Aorta (tissue), 5 donors: ENCODE measurements at regions not wholly inside any gene's neighbourhood (a gene's known extent, or its start where the extent isn't known, plus 50 kb on each side); places are given as distances from the start of the nearest gene placed in this dataset.
"Not testable (repeated sequence)": the region's sequence is repeated elsewhere in the genome, so short reads cannot be mapped to it uniquely, and the experiment has no call there.

Experiments used
- ATAC-seq: fragments of 200-7000 bp; cut with Tn5 transposase; one replicate; pipeline ENCODE4 v1.9.1; 2022; ENCODE audit warnings: moderate library complexity; ENCODE audit not compliant: low FRiP score
- DNase-seq, 2 donors: peaks; one replicate each; pipeline ENCODE4 v3.0.0-alpha.2; 2020
- H3K27ac ChIP-seq, 2 donors: one replicate each; pipeline ENCODE4 v1.5.1; 2013; ENCODE audit warnings: low read length in 2 of 2, mild to moderate bottlenecking in 2 of 2, moderate library complexity in 2 of 2, control low read depth in 1 of 2, inconsistent platforms in 1 of 2, low read depth in 1 of 2
- H3K27me3 ChIP-seq, 2 donors: one replicate each; pipeline ENCODE4 v1.6.1; 2013; ENCODE audit warnings: control low read depth in 1 of 2, low read length in 1 of 2, mild to moderate bottlenecking in 1 of 2, moderate library complexity in 1 of 2; ENCODE audit not compliant: insufficient read depth in 2 of 2, control insufficient read depth in 1 of 2
- H3K36me3 ChIP-seq, 2 donors: one replicate each; pipeline ENCODE4 v1.6.1; 2013; ENCODE audit warnings: control low read depth in 1 of 2, low read length in 1 of 2, mild to moderate bottlenecking in 1 of 2; ENCODE audit not compliant: insufficient read depth in 2 of 2, control insufficient read depth in 1 of 2
- H3K4me1 ChIP-seq, 2 donors: one replicate each; pipeline ENCODE4 v1.6.1; 2013; ENCODE audit warnings: low read length in 2 of 2, control low read depth in 1 of 2, mild to moderate bottlenecking in 1 of 2, moderate library complexity in 1 of 2; ENCODE audit not compliant: insufficient read depth in 2 of 2, control insufficient read depth in 1 of 2
- H3K4me3 ChIP-seq, 2 donors: one replicate each; pipeline ENCODE4 v1.5.1; 2013; ENCODE audit warnings: low read length in 2 of 2, control low read depth in 1 of 2, mild to moderate bottlenecking in 1 of 2
- H3K9me3 ChIP-seq: one replicate; pipeline ENCODE4 v1.6.1; 2013; ENCODE audit warnings: mild to moderate bottlenecking, low read length; ENCODE audit not compliant: control insufficient read depth
- WGBS, 2 donors: extraction: QIAGEN DNeasy Blood & Tissue Kit; methylation state at CpG; one replicate each; pipeline ENCODE4 v1.1.7; 2013; 5-methylcytosine and 5-hydroxymethylcytosine counted together
- intact Hi-C, 2 donors: fragments of 100-400 bp; cut with DNase I; formaldehyde crosslinking; loops; one replicate each; pipeline versions ENCODE4 v1.14.2 to v1.15.0; 2022
- donor health status: healthy with polysubstance abuse.
- donor health status: Bipolar disorder and iron deficiency.
- donor health status: DM: no; HTN: no; CAD: no.
- donor health status: DM: no; HTN: no; CAD: no.
- donor health status: DM: yes; HTN: yes; CAD: no.

- intact Hi-C loops, H3K27ac ChIP-seq, ATAC-seq: not testable (repeated sequence)
These were observed 471.9 kb downstream of the FOXD4L5 start for GRCh38 chr9:64813072-64813471.

GRCh38 chr9:64778667-64779066 lies 506.3 kb downstream of the FOXD4L5 start:
- intact Hi-C loops, H3K27ac ChIP-seq, H3K9me3 ChIP-seq, ATAC-seq, H3K27me3 ChIP-seq, DNase-seq, H3K36me3 ChIP-seq, H3K4me1 ChIP-seq, H3K4me3 ChIP-seq: not testable (repeated sequence)
- WGBS, 2 donors, result 59% methylated on average over 3 of the region's 3 CpGs; no CpG with 5 or more reads in 1 of the 2 donors

More at GRCh38 chr9:64813072-64813471, 471.9 kb downstream of the FOXD4L5 start:
- not testable (repeated sequence) for H3K4me3 ChIP-seq, H3K4me1 ChIP-seq, H3K9me3 ChIP-seq, H3K36me3 ChIP-seq, H3K27me3 ChIP-seq, DNase-seq

GRCh38 chr9:64776269-64776668 lies 508.7 kb downstream of the FOXD4L5 start:
- H3K9me3 ChIP-seq, H3K4me3 ChIP-seq, H3K27ac ChIP-seq, DNase-seq, H3K36me3 ChIP-seq, H3K4me1 ChIP-seq, ATAC-seq, H3K27me3 ChIP-seq, intact Hi-C loops: not testable (repeated sequence)
- WGBS, 2 donors, result 42 to 43% methylated on average over 1 of the region's 2 CpGs

GRCh38 chr9:64774813-64775793 lies 509.9 kb downstream of the FOXD4L5 start:
- H3K4me3 ChIP-seq, H3K9me3 ChIP-seq, H3K4me1 ChIP-seq, ATAC-seq, H3K27me3 ChIP-seq, intact Hi-C loops, H3K27ac ChIP-seq, H3K36me3 ChIP-seq: not testable (repeated sequence)
- WGBS, 2 donors, result 6 to 10% methylated on average over 11 to 70 of the region's 72 CpGs
- DNase-seq, result peak; percentile 23

- H3K4me3 ChIP-seq, result peak overlapping the region; percentile 15 to 31
- H3K4me1 ChIP-seq, H3K36me3 ChIP-seq, DNase-seq, H3K27ac ChIP-seq, H3K9me3 ChIP-seq, H3K27me3 ChIP-seq, ATAC-seq, intact Hi-C loops: not testable (repeated sequence)
- WGBS, 2 donors, result 2% methylated on average over 108 of the region's 108 CpGs; no CpG with 5 or more reads in 1 of the 2 donors
These were observed 510.8 kb downstream of the FOXD4L5 start for GRCh38 chr9:64774004-64774812.

GRCh38 chr9:64773491-64773931 lies 511.5 kb downstream of the FOXD4L5 start:
- H3K4me3 ChIP-seq, result peak overlapping the region; percentile 15 to 31
- intact Hi-C loops, result no loop called here
- peak; percentile 16 to 30 for DNase-seq
- no peak for ATAC-seq
- no peak overlapping the region for H3K27ac ChIP-seq
- WGBS, 2 donors, result 1% methylated on average over 21 to 50 of the region's 59 CpGs
- no peaks in the 10 kb centered on the region for H3K27me3 ChIP-seq
- no peaks in the 10 kb centered on the region for H3K4me1 ChIP-seq
- H3K9me3 ChIP-seq, result no peaks in the 10 kb centered on the region
- no peaks in the 10 kb centered on the region for H3K36me3 ChIP-seq

GRCh38 chr9:64772751-64773331 lies 512.2 kb downstream of the FOXD4L5 start:
- ATAC-seq, H3K27ac ChIP-seq, DNase-seq, H3K36me3 ChIP-seq, intact Hi-C loops, H3K27me3 ChIP-seq, H3K4me3 ChIP-seq, H3K4me1 ChIP-seq, H3K9me3 ChIP-seq: not testable (repeated sequence)
- WGBS, 2 donors, result 0 to 2% methylated on average over 8 to 64 of the region's 67 CpGs

- 0% methylated on average over 2 of the region's 4 CpGs; no CpG with 5 or more reads in 1 of the 2 donors for WGBS, 2 donors
- DNase-seq, result not testable (repeated sequence)
These were observed 512.8 kb downstream of the FOXD4L5 start for GRCh38 chr9:64772123-64772736.

More at GRCh38 chr9:64772123-64772736, 512.8 kb downstream of the FOXD4L5 start:
- H3K36me3 ChIP-seq, H3K27me3 ChIP-seq, H3K4me1 ChIP-seq, H3K9me3 ChIP-seq, H3K27ac ChIP-seq, intact Hi-C loops, ATAC-seq, H3K4me3 ChIP-seq: not testable (repeated sequence)
